ENCODE measurements at regions not wholly inside any gene's neighbourhood (a gene's known extent, or its start where the extent isn't known, plus 50 kb on each side); places are given as distances from the start of the nearest gene placed in this dataset.
"Not testable (repeated sequence)": the region's sequence is repeated elsewhere in the genome, so short reads cannot be mapped to it uniquely, and the experiment has no call there.

- H3K4me3 Mint-ChIP-seq: no peak overlapping the region
- no peak overlapping the region for H3K27ac Mint-ChIP-seq
- no peak for ATAC-seq (ENCODE audit: low read depth)
- H3K27me3 Mint-ChIP-seq: no peaks in the 10 kb centered on the region
- no peaks in the 10 kb centered on the region for H3K4me1 Mint-ChIP-seq
- no peak for DNase-seq
- H3K36me3 Mint-ChIP-seq: no peaks in the 10 kb centered on the region
- H3K9me3 Mint-ChIP-seq: peaks cover 3% of the 10 kb centered on the region
- POLR2A ChIA-PET: no interaction called here
These were observed 515.6 kb upstream of the GNPDA2 start for GRCh38 chr4:45241976-45242375.

DNA sequence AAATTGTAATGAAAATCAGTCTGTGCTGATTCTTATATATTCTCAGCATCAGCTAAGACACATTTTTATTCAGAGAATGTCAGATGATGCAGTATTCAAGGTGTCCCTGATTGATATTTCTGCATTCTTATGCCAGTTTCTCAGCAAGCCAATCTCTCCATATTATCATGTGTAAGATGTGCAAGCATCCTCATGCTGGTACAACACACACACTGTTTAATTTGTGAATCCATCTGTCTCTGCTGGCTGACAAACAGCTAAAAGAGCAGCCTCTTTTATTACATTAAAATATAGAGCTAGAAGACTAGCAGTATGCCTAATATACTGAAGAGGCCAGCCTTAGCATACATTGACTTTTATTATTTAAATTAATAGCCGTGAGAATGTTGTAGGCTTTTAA is 502.9 kb upstream of the GNPDA2 start:
- DNase-seq (no peak), ATAC-seq (ENCODE audit: low read depth) (no peak)
- POLR2A ChIA-PET: no interaction called here
- Mint-ChIP-seq H3K9me3 (peaks cover 4% of the 10 kb centered on the region), H3K27ac (no peak overlapping the region), H3K4me3 (no peak overlapping the region), H3K27me3 (no peaks in the 10 kb centered on the region), H3K36me3 (no peaks in the 10 kb centered on the region), H3K4me1 (no peaks in the 10 kb centered on the region)

- H3K36me3 Mint-ChIP-seq: no peaks in the 10 kb centered on the region
- no peaks in the 10 kb centered on the region for H3K9me3 Mint-ChIP-seq
- no peaks in the 10 kb centered on the region for H3K4me1 Mint-ChIP-seq
- POLR2A ChIA-PET: no interaction called here
- DNase-seq (no peak), ATAC-seq (ENCODE audit: low read depth) (no peak)
- H3K27ac Mint-ChIP-seq: no peak overlapping the region
- H3K27me3 Mint-ChIP-seq: no peaks in the 10 kb centered on the region
- no peak overlapping the region for H3K4me3 Mint-ChIP-seq
These were observed 489.7 kb upstream of the GNPDA2 start for GRCh38 chr4:45215976-45216542.

GRCh38 chr4:45208476-45208875 is 482.1 kb upstream of the GNPDA2 start:
- H3K27me3 Mint-ChIP-seq; DNase-seq; H3K4me3 Mint-ChIP-seq; H3K9me3 Mint-ChIP-seq; H3K27ac Mint-ChIP-seq; POLR2A ChIA-PET; H3K4me1 Mint-ChIP-seq; H3K36me3 Mint-ChIP-seq; ATAC-seq (ENCODE audit: low read depth): not testable (repeated sequence)

DNA sequence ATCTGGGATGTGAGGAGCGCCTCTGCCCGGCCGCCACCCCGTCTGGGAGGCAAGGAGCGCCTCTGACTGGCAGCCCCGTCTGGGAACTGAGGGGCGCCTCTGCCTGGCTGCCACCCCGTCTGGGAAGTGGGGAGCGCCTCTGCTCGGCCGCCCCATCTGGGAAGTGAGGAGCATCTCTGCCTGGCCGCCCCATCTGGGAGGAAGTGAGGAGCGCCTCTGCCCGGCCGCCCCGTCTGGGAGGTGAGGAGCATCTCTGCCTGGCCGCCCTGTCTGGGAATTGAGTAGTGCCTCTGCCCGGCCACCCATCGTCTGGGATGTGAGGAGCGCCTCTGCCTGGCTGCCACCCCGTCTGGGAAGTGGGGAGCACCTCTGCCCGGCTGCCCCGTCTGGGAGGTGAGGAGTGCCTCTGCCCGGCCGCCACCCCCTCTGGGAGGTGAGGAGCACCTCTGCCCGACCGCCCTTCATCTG is 481.5 kb upstream of the GNPDA2 start:
- H3K27me3 Mint-ChIP-seq, H3K9me3 Mint-ChIP-seq: not testable (repeated sequence)

GRCh38 chr4:45207241-45207863 is 481.0 kb upstream of the GNPDA2 start:
- H3K9me3 Mint-ChIP-seq; H3K27ac Mint-ChIP-seq; POLR2A ChIA-PET; H3K4me3 Mint-ChIP-seq; H3K4me1 Mint-ChIP-seq; ATAC-seq (ENCODE audit: low read depth); H3K27me3 Mint-ChIP-seq; DNase-seq; H3K36me3 Mint-ChIP-seq: not testable (repeated sequence)

More for the DNA sequence above, 481.5 kb upstream of the GNPDA2 start:
- H3K27ac Mint-ChIP-seq; POLR2A ChIA-PET; H3K4me3 Mint-ChIP-seq; H3K36me3 Mint-ChIP-seq; DNase-seq; H3K4me1 Mint-ChIP-seq; ATAC-seq (ENCODE audit: low read depth): not testable (repeated sequence)

GRCh38 chr4:45199736-45200135 is 473.4 kb upstream of the GNPDA2 start:
- Mint-ChIP-seq H3K9me3 (peaks cover 2% of the 10 kb centered on the region), H3K27ac (no peak overlapping the region), H3K4me1 (no peaks in the 10 kb centered on the region), H3K36me3 (no peaks in the 10 kb centered on the region), H3K4me3 (no peak overlapping the region), H3K27me3 (no peaks in the 10 kb centered on the region)
- no peak for DNase-seq
- ATAC-seq (ENCODE audit: low read depth): no peak
- POLR2A ChIA-PET: no interaction called here

DNA sequence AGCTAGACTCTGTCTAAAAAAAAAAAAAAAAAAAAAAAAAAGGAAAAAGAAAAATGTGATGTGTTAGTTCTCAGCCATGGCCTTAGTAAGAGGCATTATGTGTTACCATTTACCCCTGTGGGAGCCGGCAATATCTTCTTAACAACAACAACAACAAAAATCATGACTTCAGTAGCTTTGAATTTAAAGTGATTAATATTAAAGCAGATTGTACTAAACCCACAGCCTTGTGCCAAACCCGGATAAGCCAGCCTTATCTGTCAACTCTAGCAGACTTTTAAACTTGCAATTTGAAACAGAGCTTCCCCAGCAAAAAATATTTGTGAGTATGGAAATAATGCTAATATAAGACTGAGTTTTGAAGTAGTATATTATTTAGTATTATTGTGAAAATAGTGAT is 462.1 kb upstream of the GNPDA2 start:
- Mint-ChIP-seq H3K27me3 (no peaks in the 10 kb centered on the region), H3K27ac (no peak overlapping the region), H3K36me3 (no peaks in the 10 kb centered on the region), H3K4me3 (no peak overlapping the region), H3K4me1 (no peaks in the 10 kb centered on the region), H3K9me3 (peaks cover 3% of the 10 kb centered on the region)
- DNase-seq (no peak), ATAC-seq (ENCODE audit: low read depth) (no peak)
- POLR2A ChIA-PET: interaction anchor here (0.6 kb wide), 1 partner anchor 153 kb away, joined by 3 read pairs; no protein-coding TSS in a partner anchor

DNA sequence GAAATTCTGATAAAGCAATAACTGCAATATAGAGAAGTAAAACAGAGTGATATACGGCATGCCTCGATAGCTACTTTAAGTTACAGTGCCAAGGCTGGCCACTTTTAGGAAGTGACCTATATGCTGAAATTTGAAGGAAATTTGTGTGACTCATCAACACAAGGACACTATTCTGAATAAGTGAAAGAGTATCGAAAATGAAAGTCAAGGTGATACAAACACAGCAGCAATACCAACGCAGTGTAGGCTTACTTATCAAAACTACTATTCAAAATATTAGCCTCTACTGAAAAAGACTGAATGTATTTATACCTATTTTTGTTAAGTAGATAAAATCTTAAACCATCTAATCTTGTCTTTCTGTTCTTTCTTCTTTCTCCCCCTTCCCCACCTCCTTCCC is 459.9 kb upstream of the GNPDA2 start:
- H3K9me3 Mint-ChIP-seq: peaks cover 3% of the 10 kb centered on the region
- H3K27me3 Mint-ChIP-seq: no peaks in the 10 kb centered on the region
- H3K36me3 Mint-ChIP-seq: no peaks in the 10 kb centered on the region
- H3K4me1 Mint-ChIP-seq: no peaks in the 10 kb centered on the region
- POLR2A ChIA-PET: no interaction called here
- ATAC-seq (ENCODE audit: low read depth) (no peak), DNase-seq (no peak)
- no peak overlapping the region for H3K4me3 Mint-ChIP-seq
- H3K27ac Mint-ChIP-seq: no peak overlapping the region

GRCh38 chr4:45183905-45184304 is 457.5 kb upstream of the GNPDA2 start:
- DNase-seq: no peak
- ATAC-seq (ENCODE audit: low read depth): no peak
- no peaks in the 10 kb centered on the region for H3K4me1 Mint-ChIP-seq
- H3K9me3 Mint-ChIP-seq: peaks cover 3% of the 10 kb centered on the region
- H3K27me3 Mint-ChIP-seq: no peaks in the 10 kb centered on the region
- POLR2A ChIA-PET: no interaction called here
- no peaks in the 10 kb centered on the region for H3K36me3 Mint-ChIP-seq
- H3K4me3 Mint-ChIP-seq: no peak overlapping the region
- H3K27ac Mint-ChIP-seq: no peak overlapping the region

DNA sequence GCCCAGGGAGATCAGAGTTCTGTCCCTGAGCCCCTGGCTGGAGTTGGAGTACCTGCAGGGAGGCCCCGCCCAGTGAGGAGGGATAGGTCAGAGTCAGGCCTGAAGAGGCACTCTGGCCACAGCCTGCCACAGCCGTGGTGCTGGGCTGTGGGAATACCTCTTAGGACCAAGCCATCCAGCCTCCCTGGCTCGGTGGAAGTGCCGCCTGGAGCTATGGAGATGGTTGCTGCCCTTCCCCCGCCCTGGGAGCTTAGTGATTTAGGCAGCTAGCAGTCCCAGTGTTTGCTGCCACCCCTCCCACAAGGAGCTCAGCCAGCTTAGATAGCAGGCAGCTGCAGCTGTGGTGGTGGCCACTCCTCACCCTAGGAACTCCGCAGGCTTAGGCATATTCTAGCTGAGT is 446.3 kb upstream of the GNPDA2 start:
- H3K27ac Mint-ChIP-seq: no peak overlapping the region
- no peaks in the 10 kb centered on the region for H3K27me3 Mint-ChIP-seq
- no peak for ATAC-seq (ENCODE audit: low read depth)
- no peaks in the 10 kb centered on the region for H3K4me1 Mint-ChIP-seq
- H3K4me3 Mint-ChIP-seq: no peak overlapping the region
- POLR2A ChIA-PET: no interaction called here
- no peak for DNase-seq
- H3K9me3 Mint-ChIP-seq: peaks cover 14% of the 10 kb centered on the region
- no peaks in the 10 kb centered on the region for H3K36me3 Mint-ChIP-seq

DNA sequence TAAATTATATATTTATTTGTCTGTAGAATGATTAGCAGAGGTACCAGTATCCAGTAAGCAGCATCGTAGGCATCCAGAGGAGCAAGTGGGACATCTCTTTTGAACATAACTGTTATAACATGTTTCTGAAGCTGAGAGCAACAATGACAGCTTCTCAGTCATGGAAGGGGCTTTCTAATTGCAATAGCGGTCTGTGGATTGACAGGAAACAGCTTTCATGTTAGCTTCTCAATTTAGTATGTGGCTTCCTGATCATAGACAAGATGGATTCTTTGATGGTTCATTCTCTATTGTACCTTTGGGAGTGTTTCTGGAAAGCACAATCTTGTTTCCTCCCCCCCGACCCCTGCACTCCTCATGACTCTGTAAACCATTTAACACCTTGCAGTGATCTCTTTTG is 434.6 kb upstream of the GNPDA2 start:
- DNase-seq: no peak
- Mint-ChIP-seq H3K9me3 (peaks cover 4% of the 10 kb centered on the region), H3K27ac (no peak overlapping the region), H3K27me3 (no peaks in the 10 kb centered on the region), H3K4me1 (no peaks in the 10 kb centered on the region), H3K36me3 (no peaks in the 10 kb centered on the region), H3K4me3 (no peak overlapping the region)
- POLR2A ChIA-PET: no interaction called here
- ATAC-seq (ENCODE audit: low read depth): no peak

GRCh38 chr4:45155081-45155777 is 428.9 kb upstream of the GNPDA2 start:
- no peak overlapping the region for H3K4me3 Mint-ChIP-seq
- no peak for ATAC-seq (ENCODE audit: low read depth)
- no peaks in the 10 kb centered on the region for H3K27me3 Mint-ChIP-seq
- POLR2A ChIA-PET: no interaction called here
- H3K27ac Mint-ChIP-seq: no peak overlapping the region
- no peaks in the 10 kb centered on the region for H3K4me1 Mint-ChIP-seq
- H3K36me3 Mint-ChIP-seq: no peaks in the 10 kb centered on the region
- DNase-seq: no peak
- H3K9me3 Mint-ChIP-seq: no peaks in the 10 kb centered on the region

DNA sequence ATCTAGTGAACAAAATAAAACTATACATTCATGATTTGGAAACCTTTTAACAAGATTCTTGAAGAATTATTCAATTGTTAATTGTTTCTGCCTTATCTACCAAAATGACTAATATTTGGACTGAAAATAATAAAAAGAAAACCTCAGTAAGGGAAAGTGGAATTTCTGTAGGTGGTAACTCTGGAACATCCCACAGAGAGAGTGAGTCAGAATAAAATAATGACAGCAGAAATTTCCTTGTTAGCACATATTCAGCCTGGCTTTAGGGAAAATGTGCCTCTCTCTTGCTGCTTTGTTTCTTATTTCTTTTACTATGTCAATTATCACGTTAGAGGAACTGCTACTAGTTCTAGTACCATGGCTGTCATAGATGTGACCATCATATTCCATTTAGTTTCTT is 421.5 kb upstream of the GNPDA2 start:
- H3K27me3 Mint-ChIP-seq: no peaks in the 10 kb centered on the region
- ATAC-seq (ENCODE audit: low read depth) (no peak), DNase-seq (no peak)
- H3K27ac Mint-ChIP-seq: no peak overlapping the region
- POLR2A ChIA-PET: no interaction called here
- no peaks in the 10 kb centered on the region for H3K4me1 Mint-ChIP-seq
- no peaks in the 10 kb centered on the region for H3K36me3 Mint-ChIP-seq
- H3K9me3 Mint-ChIP-seq: no peaks in the 10 kb centered on the region
- H3K4me3 Mint-ChIP-seq: no peak overlapping the region
